ENCODE measurements at regions not wholly inside any gene's neighbourhood (a gene's known extent, or its start where the extent isn't known, plus 50 kb on each side); places are given as distances from the start of the nearest gene placed in this dataset.

DNA sequence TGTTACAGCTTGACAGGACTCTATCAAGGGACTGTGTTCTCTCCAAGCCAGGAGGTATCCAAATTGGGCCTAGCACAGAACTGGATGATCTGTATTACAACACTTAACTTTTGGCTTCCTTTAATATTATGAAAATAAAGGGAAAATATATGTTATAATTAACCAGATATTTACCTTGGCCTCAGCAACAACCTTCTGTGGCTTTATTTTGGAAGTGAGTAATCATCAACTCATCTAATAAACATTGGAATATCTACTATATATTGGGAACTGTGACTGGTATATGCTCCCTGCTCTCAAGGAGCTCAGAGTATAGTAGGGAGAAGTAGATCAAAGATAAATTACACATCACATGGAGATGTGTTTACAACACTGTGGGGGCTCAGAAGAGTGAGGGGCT is 352.2 kb downstream of the METTL15 start:
- DNase-seq, result no peak

DNA sequence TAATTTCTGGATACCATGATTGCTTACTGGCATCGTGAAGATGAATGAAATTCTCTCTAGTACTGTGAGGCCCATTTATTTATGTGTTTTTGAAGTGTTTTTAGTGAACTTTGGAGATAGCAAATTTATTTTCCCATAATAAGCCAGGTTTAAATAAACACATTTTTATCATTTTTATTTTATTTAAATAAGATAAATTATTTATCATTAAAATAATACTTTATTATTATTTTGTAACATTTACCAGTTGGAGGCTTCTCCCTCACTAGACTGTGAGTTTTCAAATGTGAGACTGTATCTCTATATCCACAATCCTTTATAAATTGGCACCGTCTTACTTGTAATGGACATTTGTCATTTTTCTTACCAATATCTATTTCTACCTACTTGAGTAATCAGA is 351.7 kb downstream of the METTL15 start:
- no peak for DNase-seq

DNA sequence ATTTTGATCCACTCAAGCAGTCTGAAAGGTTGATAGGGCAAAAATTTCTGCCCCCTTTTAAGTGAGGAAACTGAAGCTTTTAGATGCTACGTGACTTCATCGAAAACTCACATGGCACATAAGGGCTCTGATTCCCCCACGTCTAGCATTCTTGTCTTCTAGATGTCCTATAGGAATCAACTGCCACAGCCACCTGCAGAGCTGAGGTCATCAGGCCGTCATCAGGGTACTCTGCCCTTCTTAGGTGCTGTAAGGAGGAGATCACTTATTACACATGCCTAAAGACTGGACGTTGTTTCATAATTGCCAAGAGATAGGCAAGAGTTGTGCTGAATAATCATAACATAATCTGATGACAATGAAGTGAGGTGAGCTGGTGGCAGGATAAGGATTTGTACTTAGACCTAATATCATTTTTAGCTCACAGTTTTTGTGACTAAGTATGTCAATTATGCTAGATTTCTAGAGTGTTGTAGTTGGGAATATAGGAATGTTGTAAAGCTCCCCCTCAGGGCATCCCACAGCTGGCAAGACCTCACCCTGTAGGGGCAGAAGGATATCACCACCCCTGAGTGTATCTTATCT is 349.4 kb downstream of the METTL15 start:
- no peak for DNase-seq

DNA sequence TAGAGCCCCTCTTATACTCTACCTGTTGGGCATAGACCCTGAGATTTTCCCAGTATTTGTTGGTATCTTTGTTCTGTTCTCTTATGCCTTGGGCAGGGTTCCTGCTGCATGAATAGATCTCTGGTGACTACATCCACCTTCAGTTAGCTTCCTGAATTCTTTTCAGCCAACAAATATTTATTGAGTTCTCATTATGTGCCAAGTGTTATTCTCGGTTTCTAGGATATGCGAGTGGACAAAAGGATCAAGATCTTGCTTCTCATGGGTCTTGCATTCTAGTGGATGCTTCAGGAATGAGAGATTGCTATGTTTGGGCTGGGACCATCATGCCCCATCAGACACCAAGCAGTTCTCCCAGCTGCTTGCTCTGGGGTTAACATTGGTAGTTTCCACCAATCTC is 340.0 kb downstream of the METTL15 start:
- DNase-seq, result no peak

DNA sequence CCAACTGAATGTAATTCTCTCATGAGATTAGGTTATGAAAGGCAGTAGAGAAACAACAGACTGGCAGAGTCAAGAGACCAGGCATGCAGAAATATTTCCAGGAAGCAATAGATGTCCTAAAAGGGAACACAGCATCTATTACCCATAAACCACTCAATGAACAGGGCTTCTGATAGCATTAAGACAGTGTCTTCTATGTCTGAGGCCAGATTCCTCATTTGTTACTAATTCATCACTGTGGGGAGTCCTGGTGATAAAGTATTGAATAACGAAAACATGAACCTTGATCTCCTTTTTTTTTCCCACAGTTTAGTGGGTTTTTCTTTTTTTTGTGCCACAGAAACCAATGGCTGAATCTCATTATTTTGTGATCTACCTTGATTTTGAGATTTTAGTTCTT is 339.0 kb downstream of the METTL15 start:
- DNase-seq, result no peak

DNA sequence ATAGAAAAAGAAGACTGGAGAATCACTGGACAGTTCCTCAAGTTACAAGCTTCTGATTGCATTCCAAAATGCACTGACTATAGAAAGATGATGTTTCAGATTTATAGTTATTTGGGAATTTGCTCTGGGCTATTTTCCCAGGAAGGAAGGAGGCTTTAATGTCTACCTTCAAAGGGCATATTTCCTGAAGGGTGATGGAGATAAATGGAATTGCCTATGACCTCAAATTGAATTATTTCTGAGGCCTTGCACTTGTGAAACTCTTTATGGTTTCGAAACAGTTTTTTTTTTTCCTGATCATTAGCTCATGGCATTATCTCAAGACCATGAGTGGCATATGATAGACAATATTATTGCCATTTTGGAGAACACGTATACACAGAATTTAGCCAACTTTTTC is 333.9 kb downstream of the METTL15 start:
- DNase-seq, result no peak

DNA sequence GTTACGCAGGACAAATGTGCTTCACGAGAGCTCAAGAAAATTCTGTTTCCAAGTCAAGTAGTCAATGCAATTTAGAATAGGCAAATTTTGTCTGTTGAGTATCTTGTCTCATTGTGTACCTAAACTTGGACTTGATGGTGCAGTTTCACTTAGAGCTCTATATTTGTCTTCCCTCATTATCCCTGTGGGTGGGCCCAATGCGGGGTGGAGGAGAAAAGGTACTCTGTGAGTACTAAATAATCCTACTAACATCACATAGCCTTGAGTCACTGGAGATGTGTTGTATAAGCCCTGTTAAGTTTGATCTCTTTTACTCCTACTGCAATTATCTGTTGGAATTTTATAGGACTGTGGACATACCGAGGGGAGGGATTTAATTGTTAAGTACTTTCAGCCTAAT is 331.2 kb downstream of the METTL15 start:
- no peak for DNase-seq

DNA sequence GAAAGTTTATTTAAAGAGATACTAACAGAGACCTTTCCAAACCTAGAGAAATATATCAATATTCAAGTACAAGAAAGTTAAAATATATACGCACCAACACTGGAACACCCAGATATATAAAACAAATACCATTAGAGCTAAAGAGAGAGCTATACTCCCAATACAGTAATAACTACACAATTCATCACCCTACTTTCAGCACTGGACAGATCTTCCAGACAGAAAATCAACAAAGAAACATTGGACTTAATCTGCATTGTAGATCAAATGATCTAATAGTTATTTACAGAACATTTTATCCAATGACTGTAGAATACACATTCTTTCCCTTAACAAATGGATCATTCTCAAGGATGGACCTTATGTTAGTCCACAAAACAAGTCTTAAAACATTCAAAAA is 311.9 kb downstream of the METTL15 start:
- no peak for DNase-seq

DNA sequence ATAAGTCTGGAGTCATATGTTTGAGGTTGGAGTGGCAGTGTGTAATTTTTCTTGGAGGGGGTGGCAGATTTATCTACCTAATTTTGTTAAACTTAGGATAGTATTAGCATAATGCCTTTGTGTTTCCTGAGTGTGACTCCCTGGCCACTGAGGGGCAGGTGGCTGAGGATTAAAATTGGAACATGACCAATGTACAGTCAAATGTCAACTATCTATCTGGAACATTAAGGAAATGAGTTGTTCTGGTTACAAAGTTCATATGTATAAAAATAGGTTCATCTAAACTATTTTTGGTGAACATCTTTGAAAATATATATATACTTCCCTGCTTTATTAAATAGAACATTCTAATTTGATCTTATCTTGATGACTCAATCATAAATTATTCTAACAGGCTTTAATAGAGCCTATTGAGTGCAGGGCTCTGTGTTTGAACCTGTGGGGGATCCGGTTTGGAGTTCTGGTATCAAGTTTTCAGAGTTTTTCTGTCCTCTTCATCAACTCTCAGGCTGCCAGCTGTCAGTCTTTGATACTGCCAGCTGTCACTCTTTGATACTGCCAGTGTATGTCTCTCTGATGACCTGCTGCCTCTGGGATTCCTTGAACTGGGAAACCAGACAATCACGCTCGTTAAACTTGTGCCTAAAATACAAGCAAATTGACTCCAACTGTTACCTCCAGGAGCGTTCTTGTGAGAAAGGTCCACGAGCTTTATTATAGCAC is 309.6 kb downstream of the METTL15 start:
- DNase-seq, result no peak

DNA sequence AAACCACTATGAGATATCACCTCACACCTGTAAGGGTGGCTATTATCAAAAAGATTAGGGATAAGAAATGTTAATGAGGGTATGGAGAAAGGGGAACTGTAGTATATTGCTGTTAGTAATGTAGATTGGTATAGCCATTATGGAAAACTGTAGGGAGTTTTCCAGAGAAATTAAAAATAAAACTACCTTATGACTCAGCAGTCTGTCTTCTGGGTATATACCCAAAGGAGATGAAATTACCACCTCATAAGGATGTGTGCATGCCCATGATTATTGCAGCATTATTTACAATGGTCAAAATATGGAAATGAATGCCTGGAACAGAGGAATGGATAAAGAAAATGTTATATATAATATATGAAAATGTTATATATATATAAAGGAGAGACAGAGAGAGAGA is 303.8 kb downstream of the METTL15 start:
- no peak for DNase-seq

DNA sequence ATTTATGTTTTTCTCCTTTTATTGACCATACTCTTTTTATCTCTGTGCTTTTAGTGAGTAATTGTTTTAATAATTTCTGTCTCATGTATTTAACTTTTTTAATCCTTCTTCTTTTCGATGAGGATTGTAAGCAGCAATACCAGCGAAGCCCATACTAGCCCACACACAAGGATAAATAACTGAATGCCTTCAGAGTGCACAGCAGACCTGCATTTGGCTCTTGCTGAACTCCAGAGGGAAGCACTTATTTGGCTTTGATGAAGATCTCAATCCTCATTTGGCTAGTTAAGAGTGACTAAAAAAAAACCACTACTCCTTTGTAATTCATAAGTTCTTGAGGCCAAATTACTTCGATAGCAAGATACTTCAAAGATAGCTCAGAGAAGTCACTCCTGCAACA is 293.3 kb downstream of the METTL15 start:
- no peak for DNase-seq

DNA sequence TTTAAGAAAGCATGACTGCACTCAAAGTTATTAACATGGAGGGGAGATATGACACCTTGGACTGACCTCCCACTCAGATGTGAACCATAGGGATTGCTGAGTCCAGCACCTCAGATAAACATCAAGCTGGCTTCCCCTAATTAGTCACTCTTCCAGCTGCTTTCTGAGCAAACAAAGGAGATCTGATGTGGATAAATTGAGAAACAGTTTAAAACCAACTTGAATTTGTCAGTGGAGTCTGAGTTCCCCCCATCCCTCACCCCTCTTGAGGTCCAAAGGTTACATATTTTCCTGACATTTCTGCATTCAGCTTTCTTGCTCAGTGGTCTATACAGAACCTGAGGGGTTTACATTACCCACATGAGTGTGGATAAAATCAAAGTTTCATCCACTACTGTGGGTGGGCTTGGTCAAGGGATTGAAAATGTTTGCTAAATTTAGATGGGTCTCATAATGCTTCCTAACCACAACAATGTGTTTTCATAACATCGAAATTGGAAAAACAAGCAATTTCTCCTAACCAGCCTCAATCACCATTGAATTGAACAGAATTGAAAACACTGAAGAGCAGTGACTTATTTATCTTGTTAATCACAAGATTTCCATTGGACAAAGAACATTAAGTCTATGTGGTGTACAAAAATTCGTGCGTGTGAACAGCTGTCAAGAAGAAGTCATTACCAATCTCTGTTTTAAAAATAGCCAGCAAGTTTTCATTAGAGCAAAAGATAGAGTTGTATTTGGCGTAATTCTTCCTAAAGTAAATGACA is 292.3 kb downstream of the METTL15 start:
- DNase-seq, result no peak

DNA sequence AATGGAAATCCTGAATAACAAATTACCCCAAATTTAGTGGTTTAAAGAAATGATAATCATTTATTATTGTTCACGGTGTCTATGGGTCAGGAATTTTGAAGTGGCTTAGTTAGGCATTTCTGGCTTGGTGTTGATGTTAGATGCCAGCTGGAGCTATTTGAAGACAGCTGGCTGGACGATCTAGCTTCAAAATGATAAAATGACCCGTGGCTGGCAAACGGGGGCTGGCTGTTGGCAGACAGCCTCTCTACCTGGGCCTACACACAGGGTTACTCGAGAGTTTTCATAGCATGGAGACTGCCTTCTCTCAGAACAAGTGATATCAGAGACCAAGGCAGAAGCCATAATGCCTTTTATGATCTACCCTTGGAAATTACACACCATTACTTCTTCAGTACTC is 285.2 kb downstream of the METTL15 start:
- no peak for DNase-seq

DNA sequence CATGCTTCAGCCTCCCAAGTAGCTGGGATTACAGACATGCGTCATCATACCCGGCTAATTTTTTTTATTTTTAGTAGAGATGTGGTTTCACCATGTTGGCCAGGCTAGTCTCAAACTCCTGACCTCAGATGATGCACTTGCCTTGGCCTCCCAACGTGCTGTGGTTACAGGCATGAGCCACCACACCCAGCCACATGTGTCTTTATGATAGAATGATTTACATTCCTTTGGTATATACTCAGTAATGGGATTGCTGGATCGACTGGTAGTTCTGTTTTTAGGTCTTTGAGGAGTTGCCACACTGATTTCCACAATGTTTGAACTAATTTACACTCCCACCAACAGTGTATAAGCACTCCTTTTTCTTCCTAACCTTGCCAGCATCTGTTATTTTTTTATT is 276.2 kb downstream of the METTL15 start:
- DNase-seq, result no peak

DNA sequence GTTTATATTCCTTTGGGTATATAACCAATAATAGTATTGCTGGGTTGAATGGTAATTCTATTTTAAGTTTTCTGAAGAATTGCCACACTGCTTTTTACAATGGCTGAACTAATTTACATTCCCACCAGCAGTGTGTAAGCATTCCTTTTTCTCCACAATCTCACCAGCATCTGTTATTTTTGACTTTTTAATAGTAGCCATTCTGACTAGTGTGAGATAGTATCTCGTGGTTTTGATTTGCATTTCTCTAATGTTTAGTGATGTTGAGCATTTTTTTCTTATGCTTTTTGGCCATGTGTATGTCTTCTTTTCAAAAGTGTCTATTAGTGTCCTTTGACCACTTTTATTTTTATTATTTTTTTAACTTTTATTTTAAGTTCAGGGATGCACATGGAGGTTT is 275.3 kb downstream of the METTL15 start:
- DNase-seq, result no peak
